ENCODE measurements at regions not wholly inside any gene's neighbourhood (a gene's known extent, or its start where the extent isn't known, plus 50 kb on each side); places are given as distances from the start of the nearest gene placed in this dataset.

- TF ChIP-seq CTCF (IDR thresholded peaks at IDR 0.05) (no peak), EZH2phosphoT487 (IDR thresholded peaks at IDR 0.05) (no peak), EZH2 (IDR thresholded peaks at IDR 0.05) (no peak)
These were observed 102.4 kb downstream of the ABCC12 start for GRCh38 chr16:48053418-48053745.
